GM18951 (cell line): ENCODE measurements at regions not wholly inside any gene's neighbourhood (a gene's known extent, or its start where the extent isn't known, plus 50 kb on each side); places are given as distances from the start of the nearest gene placed in this dataset.
"Not testable (repeated sequence)": the region's sequence is repeated elsewhere in the genome, so short reads cannot be mapped to it uniquely, and the experiment has no call there.

Source experiments
- POLR2A ChIP-seq: IDR thresholded peaks from 4 replicates; pipeline ENCODE4 v1.6.1; 2011; ENCODE audit warnings: mild to moderate bottlenecking; ENCODE audit not compliant: insufficient read length, insufficient read depth; ENCODE audit errors: extremely low read depth
- in situ Hi-C: fragments of 300-500 bp; cut with MboI; formaldehyde crosslinking; loops from one replicate; pipeline ENCODE4 v1.12.0; 2022; ENCODE audit warnings: low sequenced_read_pairs, mixed read lengths, inconsistent platforms; ENCODE audit not compliant: unreplicated experiment

DNA sequence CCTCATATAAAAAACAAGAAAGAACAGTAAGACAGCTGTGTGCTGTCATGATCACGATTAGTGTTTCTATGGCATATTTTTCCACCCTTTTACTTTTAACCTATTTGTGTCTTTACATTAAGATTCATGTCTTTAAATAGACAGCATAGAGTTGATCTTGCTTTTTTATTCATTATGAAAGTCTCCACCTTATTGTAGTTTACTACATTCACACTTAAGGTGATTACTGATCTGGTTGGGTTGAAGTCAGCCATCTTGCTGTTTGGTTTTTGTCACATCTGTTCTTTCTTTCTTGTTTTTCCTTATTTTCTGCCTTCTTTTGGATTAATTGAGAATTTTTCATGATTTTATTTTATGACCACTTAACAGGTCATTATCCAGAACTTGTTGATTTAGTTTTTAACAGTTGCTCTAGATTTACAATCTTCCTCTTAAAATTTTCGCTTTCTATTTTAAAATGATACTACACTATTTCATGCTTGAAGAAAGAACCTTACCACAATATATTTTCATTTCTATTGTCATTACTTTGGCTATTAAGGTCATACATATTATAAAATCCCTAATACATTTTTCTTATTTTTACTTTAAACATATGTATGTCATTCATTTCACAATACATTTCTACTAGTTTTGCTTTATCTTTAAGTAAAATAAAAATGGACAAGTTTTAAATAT, 292.5 kb downstream of the SH3GL2 start:
- in situ Hi-C loops = no loop called here
- TF ChIP-seq POLR2A = no peak

DNA sequence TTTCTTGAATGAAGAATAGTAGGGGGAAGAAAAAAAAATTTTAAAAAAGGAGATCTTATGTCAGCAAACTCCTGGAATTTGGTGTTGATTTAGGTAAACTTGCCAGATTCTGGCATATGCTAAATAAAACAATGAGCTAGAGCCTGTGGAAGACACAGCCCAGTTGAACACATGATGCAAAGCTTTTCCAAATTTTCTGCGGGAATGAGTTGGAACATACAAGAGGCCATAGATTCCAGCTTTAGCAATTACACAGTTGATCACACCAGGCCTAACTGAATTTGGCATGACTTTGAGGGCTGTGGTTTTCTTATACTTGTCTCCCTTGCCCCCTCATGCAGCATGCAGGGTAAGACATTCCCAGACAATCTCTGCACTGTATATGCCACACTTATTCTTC, 297.0 kb downstream of the SH3GL2 start:
- in situ Hi-C loops = no loop called here
- no peak for TF ChIP-seq POLR2A

DNA sequence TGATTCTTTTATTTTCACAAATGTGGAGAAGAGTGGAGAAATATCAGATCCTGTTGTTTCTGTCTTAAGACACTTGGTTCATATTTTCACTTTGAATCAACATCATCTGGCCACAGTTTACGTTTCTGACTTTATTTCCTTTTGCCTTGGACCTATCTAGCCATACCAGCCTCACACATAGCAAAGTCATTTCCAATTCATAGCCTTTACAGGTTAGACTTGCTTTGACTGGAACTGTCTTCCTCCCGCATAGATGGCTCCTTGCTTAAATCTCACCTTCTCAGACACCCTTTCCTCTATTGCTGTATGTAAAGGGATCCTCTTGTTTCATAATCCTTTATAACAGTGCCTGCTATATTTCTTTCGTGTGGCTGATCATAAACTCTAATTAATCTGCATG, 297.8 kb downstream of the SH3GL2 start:
- in situ Hi-C loops = no loop called here
- no peak for TF ChIP-seq POLR2A

DNA sequence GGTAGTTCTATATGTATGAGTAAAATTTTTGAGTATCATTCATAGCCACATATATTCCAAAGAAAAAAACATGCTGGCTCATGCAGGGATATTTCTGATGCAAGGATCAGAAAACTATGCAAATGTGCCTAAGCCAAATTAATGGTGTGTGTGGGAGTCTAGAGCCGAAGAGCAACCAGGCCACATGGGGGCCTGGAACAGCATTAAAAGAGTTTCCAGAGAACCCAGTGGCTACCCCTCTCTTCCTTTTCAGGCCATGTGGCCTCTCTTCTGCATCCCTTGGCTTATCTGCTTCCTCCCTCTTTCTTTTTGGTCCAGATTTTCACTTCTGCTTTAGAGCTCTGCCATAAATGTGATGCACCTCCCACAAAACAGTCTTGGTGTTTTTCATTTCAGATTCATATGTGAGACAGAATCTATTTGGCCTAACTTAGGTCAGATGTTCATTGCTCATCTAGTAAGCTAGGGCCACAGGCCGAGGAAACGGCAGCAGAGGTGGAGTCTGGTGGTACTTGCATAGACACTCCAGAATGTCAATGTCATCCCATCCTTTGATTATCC, 300.0 kb downstream of the SH3GL2 start:
- in situ Hi-C loops = no loop called here
- TF ChIP-seq POLR2A = no peak

DNA sequence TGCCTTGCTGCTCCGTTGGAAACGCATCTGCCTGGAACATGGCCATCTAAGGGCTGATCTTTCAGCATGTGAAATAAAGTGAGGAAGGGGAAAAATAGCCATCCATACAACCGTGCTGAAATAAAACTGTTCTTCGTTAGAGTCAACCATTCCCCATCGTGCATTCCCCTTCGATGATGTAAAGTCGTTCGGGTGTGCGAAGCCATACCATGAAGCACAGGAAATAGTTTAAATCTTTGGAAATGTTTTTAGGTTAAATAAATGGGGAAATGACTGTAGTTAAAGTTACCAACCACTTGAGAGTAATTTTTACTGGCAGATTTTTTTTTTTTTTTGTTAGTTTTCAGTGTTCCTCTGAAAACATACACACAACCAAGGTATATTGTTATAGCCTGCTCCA, 302.5 kb downstream of the SH3GL2 start:
- in situ Hi-C loops = no loop called here
- TF ChIP-seq POLR2A = no peak

DNA sequence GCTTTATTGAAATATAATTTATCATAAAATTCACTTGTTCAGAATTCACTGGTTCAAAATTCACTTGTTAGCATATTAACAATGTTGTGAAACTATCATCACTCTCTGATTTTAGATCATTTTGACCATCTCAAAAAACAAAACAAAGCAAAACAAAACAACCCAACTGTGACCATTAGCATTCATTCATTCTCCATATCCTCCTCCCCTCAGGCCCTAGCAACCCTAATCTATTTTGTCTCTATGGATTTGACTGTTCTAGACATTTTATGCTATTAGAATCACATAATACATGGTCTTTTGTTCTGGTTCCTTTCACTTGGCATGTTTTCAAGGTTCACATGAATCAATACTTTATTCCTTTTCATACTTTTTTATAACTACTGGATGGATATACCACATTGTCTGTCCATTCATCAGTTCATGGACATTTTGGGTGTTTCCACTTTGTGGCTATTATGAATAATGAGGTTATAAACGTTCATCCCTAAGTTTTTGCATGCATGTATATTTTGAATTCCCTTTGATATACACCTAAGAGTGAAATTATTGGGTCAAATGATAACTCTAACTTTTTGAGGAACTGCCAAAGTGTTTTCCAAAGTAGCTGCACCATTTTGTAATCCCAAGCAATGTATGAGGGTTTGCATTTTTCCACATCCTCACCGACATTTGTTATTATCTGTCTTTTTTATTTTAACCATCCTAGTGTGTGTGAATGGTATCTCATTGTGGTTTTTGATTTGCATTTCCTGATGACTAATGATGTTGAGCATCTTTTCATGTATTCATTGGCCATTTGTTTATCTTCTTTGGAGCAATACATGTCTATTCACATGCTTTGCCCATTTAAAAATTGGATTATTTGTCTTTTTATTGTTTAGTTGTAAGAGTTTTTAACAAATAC, 304.1 kb downstream of the SH3GL2 start:
- in situ Hi-C loops = no loop called here
- TF ChIP-seq POLR2A = no peak

DNA sequence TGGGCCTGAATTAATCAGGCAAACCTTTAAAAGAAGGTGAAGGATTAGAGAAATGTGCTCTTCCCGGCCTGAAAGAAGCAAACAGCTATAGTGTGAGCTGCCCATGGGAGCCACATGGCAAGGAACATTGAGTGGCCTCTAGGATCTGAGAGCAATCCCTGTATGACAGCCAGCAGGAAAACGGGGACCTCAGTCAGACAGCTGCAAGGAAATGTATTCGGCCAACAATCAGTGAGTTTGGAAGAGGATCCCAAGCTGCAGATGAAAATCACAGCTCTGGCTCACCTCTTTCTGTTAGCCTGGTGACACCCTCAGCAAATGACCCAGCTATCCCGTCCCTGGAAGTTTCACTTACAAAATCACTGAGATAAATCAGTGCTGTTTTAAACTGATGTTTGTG, 309.2 kb downstream of the SH3GL2 start:
- in situ Hi-C loops = no loop called here
- TF ChIP-seq POLR2A = no peak

DNA sequence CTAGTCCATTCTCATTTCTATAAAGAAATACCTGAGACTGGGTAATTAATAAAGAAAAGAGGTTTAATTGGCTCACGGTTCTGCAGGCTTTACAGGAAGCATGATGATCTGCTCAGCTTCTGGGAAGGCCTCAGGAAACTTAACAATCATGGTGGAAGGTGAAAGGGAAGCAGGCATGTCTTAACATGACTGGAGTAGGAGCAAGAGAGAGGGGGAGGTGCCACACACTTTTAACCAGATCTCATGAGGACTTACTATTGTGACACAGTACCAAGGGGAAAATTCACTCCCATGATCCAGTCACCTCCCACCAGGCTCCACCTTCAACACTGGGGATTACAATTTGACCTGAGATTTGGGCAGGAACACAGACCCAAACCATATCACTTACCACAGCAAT, 310.1 kb downstream of the SH3GL2 start:
- in situ Hi-C loops = not testable (repeated sequence)

DNA sequence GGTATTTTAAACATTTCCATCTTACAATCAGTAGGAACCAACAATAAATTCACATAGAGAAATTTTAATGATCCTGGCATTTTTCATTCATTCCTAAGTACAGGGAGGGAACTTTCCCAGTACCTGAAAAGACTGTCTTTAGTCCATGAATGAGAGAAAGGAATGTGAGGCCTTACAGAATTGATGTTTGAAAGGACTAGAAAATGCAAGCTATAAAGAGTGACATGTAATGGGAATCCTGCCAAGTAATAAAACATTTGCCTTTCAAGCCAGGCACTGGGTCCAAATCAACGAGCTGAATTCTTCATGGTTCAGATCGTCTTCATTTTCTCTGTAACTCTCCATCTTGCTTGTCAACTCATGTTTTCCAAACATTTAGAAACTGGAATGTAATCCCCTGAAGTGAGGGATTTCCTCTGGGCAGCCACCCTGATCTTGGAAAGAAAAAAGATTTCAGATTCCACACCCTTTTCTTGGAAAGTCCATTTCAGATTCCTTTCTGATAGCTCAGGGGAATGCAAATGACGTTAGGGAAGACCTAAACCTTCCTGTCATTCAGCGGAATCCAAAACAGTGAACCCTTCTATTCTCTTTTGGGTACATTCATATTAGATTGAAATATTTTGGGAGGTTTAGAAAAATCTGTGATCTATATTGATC, 315.8 kb downstream of the SH3GL2 start:
- TF ChIP-seq POLR2A = no peak
- in situ Hi-C loops = no loop called here

DNA sequence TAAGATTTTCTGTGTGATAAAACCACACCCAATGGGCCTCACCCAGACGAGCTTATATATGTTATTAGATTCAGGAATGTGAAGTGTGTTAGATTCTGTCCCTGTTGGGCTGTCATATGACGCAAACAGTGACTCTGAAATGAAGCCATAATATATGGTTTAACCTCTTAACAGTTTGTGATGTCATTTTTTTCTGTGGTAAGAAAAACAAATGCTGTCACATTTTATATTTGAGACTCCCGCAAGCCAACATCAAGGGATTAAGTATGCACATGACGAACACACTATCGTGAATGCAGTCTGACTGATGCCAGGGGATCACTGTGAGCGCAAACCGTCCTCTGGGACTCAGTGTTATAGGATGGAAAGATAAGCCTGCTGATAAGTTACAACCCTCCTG, 321.7 kb downstream of the SH3GL2 start:
- in situ Hi-C loops = no loop called here
- no peak for TF ChIP-seq POLR2A

DNA sequence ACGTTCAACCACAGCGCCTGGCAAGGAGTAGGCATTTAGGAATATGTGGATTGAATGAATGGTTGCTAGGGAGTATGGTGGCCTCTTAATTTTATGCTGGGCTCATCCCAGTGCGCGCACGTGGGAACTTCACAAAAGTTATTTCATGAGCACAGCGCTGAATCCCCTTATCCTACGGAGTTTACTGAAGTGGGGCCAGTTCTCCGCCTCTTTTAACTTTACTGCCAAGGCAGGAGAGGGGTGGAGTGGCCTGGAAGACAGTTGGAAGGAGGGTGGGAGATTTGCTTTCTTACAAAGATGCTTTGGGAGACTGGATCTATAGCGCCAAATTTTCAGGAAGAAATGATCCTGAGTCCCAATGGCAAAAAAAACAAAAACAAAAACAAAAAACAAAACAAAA, 326.5 kb downstream of the SH3GL2 start:
- in situ Hi-C loops = no loop called here

DNA sequence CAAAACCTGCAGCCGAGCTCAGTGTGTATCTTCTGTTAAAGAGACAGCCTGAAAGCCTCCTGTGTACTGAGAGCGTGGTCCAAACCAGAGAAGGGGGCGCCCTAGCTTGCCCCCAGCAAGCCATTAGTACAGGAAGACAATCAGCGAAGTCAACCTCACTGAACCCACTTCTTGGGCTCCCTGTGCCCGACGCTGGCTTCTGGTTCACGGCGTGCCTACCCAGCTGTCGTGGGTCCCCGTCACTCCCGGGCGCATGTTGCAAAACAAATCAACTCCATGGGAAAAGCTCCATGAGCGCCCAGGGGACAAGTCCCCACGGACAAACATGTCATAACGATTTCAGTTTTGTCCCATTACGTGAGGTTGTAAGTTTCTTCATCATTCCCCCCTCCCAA, 326.9 kb downstream of the SH3GL2 start:
- no peak for TF ChIP-seq POLR2A
- in situ Hi-C loops = no loop called here

More for the DNA sequence above, 326.5 kb downstream of the SH3GL2 start:
- no peak for TF ChIP-seq POLR2A

DNA sequence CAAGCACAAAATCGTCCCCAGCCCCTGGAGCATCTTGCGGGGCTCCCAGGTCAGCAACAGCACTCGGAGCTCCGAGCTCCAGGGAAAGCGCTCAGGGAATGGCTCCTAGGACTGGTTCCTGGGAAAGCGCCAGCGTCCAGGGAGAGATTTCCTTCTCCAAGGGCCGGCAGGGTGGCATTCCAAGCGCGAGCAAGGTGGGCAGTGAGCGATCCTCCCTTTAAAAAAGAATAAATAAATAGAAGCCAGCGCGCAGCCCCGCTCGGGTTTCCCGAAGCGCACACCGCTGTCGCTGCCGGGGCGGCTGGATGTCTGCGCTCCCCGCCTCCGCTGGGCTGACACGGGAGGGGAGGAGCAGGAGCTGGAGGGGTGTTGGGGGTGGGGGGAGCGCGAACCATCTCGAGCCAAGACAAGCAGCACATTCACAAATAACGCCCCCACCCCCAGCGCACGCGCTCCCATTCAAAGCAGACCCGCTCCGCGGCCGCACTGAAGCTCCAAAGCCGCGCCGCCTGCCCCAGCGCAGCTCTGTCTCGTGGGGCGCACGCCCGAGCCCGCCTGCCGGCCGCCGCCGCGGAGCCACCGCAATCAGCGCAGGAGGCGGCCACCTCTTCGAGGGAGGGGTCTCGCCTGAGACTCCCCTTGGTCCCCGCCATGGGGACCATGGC, 327.4 kb downstream of the SH3GL2 start:
- in situ Hi-C loops = no loop called here

More for the DNA sequence above, 327.4 kb downstream of the SH3GL2 start:
- TF ChIP-seq POLR2A = no peak
